ENCODE measurements at regions not wholly inside any gene's neighbourhood (a gene's known extent, or its start where the extent isn't known, plus 50 kb on each side); places are given as distances from the start of the nearest gene placed in this dataset.

DNA sequence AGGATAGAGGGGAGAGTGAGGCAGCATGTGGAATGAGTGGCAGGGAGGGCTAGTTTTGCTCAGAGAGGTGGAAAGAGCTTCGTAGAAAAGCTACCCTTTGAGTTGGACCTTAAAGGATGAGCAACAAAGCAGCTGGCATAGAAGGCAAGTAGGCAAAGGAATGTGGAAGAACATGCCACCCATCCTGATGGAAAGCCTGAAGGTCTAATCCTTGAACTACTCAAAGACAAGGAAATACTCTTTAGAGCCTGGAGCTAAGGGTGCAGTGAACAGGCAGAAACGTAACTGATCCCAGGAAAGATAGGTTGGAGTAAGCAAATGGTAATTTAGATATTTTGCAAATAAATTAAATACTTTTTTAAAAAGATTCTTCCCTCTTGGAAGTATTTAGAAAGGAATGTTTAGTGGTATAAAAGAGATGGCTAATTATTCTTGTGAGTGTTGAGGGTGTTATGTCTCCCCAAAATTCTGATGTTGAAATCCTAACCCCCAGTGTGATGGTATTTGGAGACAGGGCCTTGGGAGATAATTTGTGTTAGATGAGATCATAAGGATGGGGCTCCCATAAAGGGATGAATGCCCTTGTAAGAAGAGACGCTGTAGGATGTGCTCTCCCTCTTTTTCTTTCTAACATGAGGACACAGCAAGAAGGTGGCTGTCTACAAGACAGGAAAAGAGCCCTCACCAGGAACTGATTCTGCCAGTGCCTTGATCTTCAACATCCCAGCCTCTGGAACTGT, 308.1 kb upstream of the RUNX1 start:
- H3K27ac ChIP-seq (ENCODE audit: low read depth, low read length) = no peak overlapping the region
- 69 to 93% (median 85%) methylated on average over 3 of the region's 3 CpGs for WGBS, 3 donors

DNA sequence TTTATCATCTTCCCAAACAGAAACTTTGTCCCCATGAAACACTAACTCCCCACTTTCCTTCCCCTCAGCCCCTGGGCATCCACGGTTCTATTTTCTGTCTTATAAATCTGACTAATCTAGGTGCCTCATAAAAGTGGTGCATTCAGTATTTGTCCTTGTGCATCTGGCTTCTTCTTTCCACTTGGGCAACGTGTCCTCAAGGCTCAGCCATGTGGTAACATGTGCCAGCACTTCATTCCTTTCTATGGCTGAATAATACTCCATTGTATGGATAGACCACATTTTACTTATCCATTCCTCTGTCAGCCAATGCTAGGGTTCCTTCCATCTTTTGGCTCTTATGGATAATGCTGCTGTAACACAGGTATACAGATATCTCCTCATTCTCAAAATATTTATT, 305.0 kb upstream of the RUNX1 start:
- WGBS, 3 donors = 76 to 93% (median 85%) methylated on average over 2 of the region's 2 CpGs
- H3K27ac ChIP-seq (ENCODE audit: low read depth, low read length) = no peak overlapping the region

DNA sequence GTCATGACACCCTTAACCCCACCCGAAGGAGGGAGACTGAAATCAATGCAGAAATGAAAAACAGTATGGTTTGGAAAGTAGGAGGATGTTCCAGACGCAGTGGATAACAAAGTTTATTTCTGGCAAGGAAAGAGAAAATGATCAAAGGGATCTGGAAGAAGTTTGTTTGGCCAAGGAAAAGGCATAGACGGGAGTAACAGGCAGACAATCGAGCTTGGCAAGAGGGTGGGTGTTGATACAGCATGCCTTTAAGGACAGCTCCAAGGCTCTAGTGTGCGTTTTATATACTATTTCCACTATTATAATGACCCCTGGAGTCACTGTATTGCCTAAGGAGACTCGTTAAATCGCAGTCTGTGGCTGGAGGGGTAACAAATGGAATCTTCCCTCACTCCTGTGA, 303.7 kb upstream of the RUNX1 start:
- 52 to 60% (median 57%) methylated on average over 7 of the region's 7 CpGs for WGBS, 3 donors
- no peak overlapping the region for H3K27ac ChIP-seq (ENCODE audit: low read depth, low read length)

DNA sequence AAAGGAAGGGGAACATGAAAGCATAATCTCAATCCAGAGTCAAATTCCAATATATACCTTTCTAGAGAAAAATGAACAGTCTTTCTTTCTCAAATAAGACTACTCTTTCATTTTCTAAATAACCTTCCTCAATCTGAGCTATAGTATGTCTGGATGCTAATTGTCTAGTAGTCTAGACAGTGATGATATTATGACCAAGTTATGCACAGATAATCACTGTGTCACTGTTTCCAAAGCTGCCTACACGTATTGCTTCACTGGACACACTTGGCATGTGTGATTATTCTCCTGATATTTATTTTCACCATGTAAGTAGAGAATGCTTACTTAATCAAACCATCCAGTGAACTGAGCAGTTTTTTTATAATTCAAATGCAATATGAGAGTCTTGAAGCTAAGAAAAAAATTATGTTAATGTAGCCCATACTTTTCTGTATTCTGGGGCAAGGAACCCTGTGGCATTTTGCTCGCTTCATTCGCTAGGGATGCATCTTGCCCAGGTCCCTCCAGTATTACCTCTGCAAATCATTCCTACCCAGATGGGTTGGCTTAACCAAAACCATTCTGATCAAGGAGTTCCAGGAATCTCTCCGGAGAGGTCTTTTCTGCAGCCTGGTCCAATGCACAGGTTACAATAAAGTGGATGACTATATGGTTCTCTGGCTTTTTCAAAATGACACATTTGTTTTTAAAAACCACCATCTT, 303.1 kb upstream of the RUNX1 start:
- 63 to 77% (median 67%) methylated on average over 4 of the region's 4 CpGs for WGBS, 3 donors

DNA sequence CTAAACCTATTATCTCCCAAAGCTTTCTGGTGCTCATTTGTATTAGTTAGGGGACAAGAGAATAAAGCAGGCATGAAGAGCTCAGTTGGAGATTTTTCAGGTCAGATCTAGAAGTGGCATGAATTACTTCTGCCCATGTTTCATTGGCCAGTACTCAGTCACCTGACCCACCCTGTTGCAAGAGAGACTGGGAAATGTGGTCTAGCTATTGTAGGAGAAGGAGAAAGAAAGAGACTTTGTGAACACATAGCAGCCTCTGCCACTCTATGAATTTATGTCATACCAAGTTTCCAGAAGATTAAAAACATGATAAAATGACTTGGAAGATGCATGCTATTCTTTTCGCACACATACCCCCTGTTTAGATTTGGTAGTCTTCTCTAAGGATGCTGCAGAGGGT, 302.3 kb upstream of the RUNX1 start:
- H3K27ac ChIP-seq (ENCODE audit: low read depth, low read length) = no peak overlapping the region
- 88 to 94% (median 93%) methylated on average over 1 of the region's 1 CpG for WGBS, 3 donors

More for the DNA sequence above, 303.1 kb upstream of the RUNX1 start:
- H3K27ac ChIP-seq (ENCODE audit: low read depth, low read length) = no peak overlapping the region

DNA sequence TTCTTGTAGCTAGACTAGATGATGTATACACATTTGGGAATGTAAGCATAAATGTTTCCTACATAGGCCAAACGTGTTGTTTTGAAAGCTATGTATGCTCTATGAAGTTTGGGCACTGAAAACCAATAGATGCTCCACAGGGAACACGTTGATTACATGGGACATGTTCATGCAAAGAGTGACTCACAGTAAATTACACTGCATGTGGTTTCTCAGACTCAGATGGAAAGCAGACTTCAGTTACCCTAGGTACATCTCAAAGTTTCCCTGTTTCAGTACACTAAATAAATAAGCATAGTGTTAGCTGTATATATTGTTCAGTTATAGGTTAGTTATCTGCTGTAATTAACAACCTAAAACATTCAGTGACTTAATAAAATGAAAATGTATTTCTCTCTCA, 301.9 kb upstream of the RUNX1 start:
- H3K27ac ChIP-seq (ENCODE audit: low read depth, low read length) = no peak overlapping the region
- 59 to 71% (median 60%) methylated on average over 2 of the region's 2 CpGs for WGBS, 3 donors

DNA sequence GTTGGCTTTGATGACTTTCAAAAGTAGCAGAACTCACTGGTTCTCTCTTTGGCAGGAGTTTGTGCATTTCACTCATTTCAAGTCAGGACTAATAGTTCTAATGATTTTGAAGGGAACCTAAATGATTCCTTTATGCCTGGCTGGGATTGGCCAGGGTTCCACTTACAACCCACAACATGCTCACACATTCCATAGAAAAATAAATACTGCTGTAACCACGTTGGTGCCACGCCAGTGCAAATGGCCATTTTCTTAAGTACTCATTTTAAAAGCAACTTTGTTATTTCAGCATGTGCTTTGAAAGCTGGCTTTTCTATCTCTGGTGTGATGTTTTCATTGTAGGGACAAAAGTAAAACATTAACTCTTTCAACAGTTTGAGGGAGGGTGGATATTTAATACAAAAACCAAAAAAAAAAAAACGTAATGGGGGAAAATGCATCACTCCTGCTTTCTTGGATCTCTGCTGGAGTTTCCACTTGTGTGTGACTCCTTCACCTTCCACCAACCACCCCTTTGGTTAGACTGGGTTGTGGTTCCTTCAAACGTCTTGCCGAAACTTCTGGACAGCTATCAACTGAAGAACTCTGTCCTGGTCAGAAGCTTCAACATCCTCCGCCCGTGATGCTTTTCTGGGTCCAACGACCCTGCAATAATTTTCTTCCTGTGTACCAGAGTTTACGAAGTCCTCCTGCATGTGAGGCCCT, 300.4 kb upstream of the RUNX1 start:
- WGBS, 3 donors = 61 to 88% (median 82%) methylated on average over 9 of the region's 9 CpGs
- H3K27ac ChIP-seq (ENCODE audit: low read depth, low read length) = no peak overlapping the region

DNA sequence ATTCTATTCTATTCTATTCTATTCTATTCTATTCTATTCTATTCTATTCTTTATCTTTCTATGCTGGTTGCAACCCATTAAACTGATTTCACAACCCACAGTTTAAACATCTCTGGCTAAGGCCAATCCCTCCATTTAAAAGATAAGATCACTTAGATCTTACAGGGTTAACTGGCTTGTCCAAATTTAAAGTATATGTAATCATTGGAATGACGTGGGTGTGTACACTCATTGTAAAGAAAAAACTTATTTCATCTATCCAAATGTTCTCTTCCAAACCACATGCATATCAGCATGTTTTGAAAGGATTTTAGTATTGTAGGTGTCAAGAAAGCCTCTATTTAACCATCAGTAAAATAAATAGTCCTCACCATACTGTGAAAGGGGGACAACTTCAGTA, 299.6 kb upstream of the RUNX1 start:
- whole genome bisulfite sequencing, 3 donors = 24 to 52% (median 37%) methylated on average over 1 of the region's 1 CpG
- H3K27ac ChIP-seq (ENCODE audit: low read depth, low read length) = no peak overlapping the region

DNA sequence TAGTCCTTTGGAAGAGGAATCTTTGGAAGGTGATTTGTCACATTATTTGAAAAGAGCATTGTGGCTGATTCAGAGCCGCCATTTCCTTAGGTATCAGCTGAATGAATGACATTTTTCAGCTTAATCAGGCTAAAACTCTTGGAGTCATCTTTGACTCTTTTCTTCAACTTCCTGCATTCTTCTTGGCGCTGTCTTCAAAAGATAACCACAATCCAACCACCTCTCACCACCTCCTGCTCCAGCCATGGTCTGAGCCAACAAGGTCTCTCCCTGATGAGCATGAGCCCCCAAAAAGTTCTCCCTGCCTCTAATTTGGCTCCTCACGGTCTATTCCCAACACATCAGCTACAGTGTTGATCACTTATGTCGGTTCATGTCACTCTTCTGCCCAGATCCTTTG, 297.6 kb upstream of the RUNX1 start:
- 88 to 89% (median 89%) methylated on average over 4 of the region's 4 CpGs for WGBS, 3 donors
- H3K27ac ChIP-seq (ENCODE audit: low read depth, low read length) = no peak overlapping the region

DNA sequence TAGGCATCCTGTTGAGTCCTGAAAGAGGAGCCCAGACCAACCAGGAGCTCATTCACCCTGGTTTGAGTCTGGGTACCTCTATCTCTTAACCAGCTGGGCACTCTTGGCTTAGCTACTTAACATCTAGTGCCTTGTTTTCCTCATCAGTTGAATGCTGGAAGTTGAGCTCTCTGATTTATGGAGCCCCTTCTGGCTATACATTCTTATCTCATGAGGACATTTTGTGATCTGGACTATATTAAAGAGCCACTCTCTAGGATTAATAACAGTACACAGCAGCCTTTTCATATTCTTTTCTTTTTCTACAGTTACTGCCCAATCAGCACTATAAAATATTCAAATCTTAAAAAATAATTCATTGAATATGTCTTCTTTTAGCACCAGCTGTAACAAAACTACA, 296.9 kb upstream of the RUNX1 start:
- H3K27ac ChIP-seq (ENCODE audit: low read depth, low read length) = no peak overlapping the region

DNA sequence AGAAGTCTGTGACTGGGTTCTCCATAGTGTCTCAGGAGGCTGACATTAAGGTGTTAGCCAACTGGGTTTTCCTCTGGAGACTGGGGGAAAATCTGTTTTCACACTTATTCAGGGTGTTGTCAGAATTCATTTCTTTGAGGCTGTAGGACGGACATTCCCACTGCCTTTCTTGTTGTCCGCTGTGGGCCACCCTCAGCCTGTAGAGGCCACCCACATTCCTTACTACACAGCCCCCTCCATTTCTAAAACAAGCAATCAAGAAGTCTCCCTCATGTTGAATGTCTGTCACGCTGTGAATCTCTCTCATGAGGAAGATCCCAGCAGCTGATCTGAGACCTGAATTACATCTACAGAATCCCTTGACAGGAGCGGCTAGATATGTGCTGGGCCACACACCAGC, 295.5 kb upstream of the RUNX1 start:
- no peak overlapping the region for H3K27ac ChIP-seq (ENCODE audit: low read depth, low read length)
- WGBS, 3 donors = 88 to 97% (median 94%) methylated on average over 4 of the region's 4 CpGs

DNA sequence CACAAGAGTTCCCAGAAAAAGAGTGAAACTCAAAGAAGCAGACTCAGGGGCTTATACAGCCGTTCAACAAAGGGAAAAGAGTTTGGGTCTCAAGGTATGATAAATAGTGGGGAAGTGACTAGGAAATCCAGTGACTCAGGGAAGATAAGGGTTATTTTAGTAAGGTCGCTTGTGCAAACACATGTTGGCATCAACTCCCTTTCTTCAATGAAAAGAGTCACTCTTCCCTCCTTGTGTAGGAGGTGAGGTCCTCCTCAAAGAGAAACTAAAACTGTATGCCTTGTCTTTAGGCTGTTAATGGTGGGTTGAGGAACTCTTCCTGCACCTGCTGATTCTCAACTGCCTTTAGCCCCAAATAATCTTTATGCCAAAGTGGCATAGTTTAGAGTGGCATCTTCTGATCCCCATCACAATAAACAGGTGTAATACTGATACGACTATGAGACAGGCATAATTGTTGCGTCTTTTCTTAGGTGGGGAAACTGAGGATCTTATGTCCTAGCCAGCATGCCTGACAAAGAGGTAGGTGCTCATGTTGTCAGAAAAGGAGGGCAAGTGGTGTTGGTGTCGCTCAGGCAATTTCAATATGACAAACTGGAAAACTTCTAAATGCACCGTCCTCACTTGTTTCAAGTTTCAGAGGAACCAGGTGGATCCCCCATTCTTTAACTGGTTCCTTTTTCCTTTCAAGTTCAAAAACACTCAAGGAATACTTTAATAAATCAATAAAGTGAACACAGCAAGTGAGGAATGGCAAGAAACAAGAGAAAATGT, 294.1 kb upstream of the RUNX1 start:
- H3K27ac ChIP-seq (ENCODE audit: low read depth, low read length) = no peak overlapping the region
- 74 to 78% (median 78%) methylated on average over 6 of the region's 6 CpGs for WGBS, 3 donors

DNA sequence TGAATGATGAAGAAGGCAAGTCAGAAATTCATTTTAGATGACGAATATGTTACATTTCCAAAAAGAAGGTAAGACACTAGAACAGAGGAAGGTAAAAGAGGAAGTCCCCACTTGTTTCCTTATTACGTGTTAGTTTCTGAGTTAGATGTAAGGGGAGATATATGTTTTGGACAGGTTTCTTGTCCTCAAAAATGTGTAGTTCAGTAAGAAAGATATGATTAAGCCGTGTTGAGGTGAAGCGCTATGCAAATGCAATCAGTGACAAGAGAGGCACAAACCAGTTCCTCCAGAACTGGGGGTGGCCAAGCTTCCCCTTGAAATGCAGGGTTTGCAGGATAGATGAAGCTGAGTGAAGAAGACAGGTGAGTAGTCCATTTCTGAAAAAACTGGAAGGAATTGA, 293.3 kb upstream of the RUNX1 start:
- no peak overlapping the region for H3K27ac ChIP-seq (ENCODE audit: low read depth, low read length)
- WGBS, 3 donors = 59 to 72% (median 60%) methylated on average over 4 of the region's 4 CpGs

DNA sequence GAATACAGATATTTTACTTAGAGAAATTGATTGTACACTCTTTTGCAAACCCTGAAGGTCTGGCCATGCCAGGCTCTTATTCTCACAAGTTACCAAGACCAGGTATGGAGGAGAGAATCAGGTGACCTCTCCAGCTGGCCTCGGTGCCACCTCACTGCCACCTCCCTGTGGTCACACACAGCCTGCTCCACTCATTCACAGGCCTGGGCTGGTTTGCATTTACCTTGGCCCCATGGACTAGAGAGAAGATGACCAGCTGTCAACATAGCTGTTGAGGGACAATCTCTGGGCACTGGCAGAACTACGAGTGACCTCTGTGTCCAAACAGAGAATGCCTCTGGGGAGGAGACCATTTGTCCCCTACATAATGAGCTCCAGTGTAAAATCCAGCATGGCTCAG, 291.2 kb upstream of the RUNX1 start:
- WGBS, 3 donors = 77 to 94% (median 91%) methylated on average over 2 of the region's 2 CpGs
- no peak overlapping the region for H3K27ac ChIP-seq (ENCODE audit: low read depth, low read length)

DNA sequence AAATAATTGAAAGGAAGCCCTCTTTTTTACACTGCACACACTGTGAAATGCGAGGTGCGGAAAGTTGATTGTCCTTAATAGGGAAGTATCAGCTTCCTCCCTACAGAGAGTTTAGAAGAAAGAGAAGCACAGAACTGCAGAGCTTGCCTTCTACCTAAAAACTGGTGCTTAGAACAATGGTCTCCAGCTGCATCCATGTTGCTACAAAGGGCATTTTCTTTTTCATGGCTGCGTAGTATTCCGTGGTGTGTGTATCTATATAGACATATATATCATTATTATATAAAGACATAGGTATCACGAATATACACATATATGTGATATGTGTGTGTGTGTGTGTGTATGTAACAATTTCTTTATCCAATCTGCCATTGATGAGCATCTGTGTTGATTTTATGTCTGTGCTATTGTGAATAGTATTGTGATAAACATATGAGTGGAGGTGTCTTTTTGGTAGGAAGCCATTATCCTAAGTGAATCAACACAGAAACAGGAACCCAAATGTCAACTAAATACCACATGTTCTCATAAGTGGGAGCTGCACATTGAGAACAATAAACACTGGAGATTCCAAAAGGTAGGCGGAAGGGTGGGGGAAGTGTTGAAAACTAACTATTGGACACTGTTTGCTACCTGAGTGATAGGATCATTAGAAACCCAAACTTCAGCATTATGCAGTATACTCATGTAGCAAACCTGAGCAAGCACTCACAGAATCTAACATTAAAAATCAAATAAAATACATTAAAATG, 290.0 kb upstream of the RUNX1 start:
- H3K27ac ChIP-seq (ENCODE audit: low read depth, low read length) = no peak overlapping the region
- WGBS, 3 donors = 86 to 95% (median 88%) methylated on average over 6 of the region's 6 CpGs

DNA sequence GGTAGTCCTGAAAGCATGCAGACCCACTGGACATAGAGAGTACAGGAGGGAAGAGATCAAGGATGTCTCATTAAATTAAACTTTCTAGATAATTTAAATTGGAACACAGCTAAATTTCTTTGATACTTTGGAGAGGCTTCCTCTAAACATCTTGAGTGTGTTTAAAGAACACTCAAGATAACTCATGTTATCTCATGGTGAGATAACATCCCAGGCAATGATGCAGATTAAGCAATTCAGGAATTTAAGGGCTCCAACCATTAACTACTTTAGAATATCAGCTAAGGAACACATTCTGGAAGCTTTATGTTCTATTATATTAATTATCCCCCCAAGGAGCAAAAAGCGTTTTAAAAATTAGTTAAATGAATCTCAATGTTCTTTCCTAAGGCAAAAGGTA, 289.2 kb upstream of the RUNX1 start:
- whole genome bisulfite sequencing, 3 donors = 77 to 81% (median 77%) methylated on average over 1 of the region's 1 CpG

DNA sequence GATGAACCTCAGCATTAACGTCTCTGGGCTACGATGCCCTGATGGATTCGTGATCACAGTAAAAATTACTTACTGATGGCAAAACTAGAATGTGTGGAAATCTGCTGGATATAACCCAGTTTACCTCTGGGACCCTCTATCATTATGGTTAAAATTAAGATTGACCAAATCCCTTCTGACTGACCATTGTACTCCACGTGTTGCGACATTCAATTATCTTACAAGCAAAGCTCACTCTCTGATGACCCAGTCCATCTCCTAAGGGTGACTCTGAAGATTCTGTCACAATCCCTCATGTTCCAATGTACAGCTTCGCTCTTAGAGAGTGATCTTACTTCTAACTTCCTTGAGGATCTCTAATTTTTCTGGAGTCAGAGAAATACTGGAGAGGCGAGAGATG, 288.5 kb upstream of the RUNX1 start:
- H3K27ac ChIP-seq (ENCODE audit: low read depth, low read length) = no peak overlapping the region
- WGBS, 3 donors = 89 to 93% (median 92%) methylated on average over 7 of the region's 7 CpGs

More for the DNA sequence above, 289.2 kb upstream of the RUNX1 start:
- no peak overlapping the region for H3K27ac ChIP-seq (ENCODE audit: low read depth, low read length)

DNA sequence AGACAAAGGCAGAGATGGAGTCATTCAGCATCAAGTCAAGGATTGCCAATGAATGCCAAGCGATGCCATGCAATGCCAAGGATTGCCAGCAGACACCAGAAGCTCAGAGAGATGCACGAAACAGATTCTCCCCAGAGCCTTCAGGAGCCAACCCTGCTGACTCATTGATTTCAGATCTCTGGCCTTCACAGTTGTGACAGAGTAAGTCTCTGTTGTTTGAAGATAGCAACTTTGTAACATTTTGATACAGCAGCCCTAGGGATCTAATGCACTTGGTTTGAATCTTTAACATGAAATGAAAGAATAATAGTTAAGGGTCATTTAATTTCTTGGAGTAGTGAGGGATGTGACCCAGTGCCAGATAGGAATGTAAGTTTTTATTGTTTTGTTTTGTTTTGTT, 287.4 kb upstream of the RUNX1 start:
- no peak overlapping the region for H3K27ac ChIP-seq (ENCODE audit: low read depth, low read length)
- WGBS, 3 donors = 82 to 90% (median 88%) methylated on average over 2 of the region's 2 CpGs
